Lower leg skin (tissue), 3 donors: ENCODE measurements at regions not wholly inside any gene's neighbourhood (a gene's known extent, or its start where the extent isn't known, plus 50 kb on each side); places are given as distances from the start of the nearest gene placed in this dataset.

Source experiments
- POLR2A ChIP-seq, 2 donors: fragments of 450-650 bp; IDR thresholded peaks; one replicate each; pipeline ENCODE4 v1.6.1; 2016 to 2017; ENCODE audit warnings: antibody characterized with exemption in 2 of 2, mild to moderate bottlenecking in 1 of 2, moderate library complexity in 1 of 2
- TF ChIP-seq, protein P1 (sequence below), 3 donors: fragments of 450-650 bp; IDR thresholded peaks; one replicate each; pipeline ENCODE4 v1.5.1; 2016; ENCODE audit warnings: antibody characterized with exemption in 3 of 3, mild to moderate bottlenecking in 3 of 3, moderate library complexity in 2 of 3

DNA sequence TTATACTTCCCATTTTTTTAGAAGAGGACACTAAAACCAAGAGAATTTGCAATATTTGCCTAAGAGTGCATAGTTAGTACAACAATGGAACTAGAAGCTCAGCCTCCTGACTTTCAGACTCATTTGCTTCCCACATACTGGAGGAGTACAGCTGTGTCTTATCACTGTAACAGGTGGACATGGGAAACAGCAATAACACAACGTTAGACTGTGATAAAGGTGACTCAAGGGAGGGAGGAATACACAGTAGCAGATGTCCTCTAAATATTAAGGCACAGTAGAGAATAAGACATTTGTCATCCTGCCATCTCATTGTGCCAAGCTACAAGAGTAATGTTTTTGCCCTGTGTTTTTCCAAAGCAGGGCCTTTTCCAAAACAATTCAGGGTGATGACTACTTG lies 55.4 kb upstream of the JAK1 start:
- TF ChIP-seq, protein P1, sequence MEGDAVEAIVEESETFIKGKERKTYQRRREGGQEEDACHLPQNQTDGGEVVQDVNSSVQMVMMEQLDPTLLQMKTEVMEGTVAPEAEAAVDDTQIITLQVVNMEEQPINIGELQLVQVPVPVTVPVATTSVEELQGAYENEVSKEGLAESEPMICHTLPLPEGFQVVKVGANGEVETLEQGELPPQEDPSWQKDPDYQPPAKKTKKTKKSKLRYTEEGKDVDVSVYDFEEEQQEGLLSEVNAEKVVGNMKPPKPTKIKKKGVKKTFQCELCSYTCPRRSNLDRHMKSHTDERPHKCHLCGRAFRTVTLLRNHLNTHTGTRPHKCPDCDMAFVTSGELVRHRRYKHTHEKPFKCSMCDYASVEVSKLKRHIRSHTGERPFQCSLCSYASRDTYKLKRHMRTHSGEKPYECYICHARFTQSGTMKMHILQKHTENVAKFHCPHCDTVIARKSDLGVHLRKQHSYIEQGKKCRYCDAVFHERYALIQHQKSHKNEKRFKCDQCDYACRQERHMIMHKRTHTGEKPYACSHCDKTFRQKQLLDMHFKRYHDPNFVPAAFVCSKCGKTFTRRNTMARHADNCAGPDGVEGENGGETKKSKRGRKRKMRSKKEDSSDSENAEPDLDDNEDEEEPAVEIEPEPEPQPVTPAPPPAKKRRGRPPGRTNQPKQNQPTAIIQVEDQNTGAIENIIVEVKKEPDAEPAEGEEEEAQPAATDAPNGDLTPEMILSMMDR (IDR thresholded peaks at IDR 0.05): no peak
- TF ChIP-seq POLR2A (IDR thresholded peaks at IDR 0.05): no peak
